BJ (cell line): ENCODE measurements at regions not wholly inside any gene's neighbourhood (a gene's known extent, or its start where the extent isn't known, plus 50 kb on each side); places are given as distances from the start of the nearest gene placed in this dataset.

Source experiments
- CTCF ChIA-PET: fragments of 350-600 bp; formaldehyde crosslinking; extraction: SDS; loops from one replicate; lab custom pipeline; 2021; ENCODE audit warnings: antibody characterized with exemption, inconsistent platforms; lab: Yijun Ruan, JAX
- POLR2A ChIA-PET: fragments of 300-600 bp; sonication (Branson Sonifier 250); formaldehyde crosslinking; extraction: SDS; loops from one replicate; lab custom pipeline; 2021; ENCODE audit warnings: antibody characterized with exemption; lab: Charles Lee
- DNase-seq: peaks from one replicate; pipeline ENCODE4 v3.0.0-alpha.2; 2011; ENCODE audit warnings: low read depth
- H3K27me3 ChIP-seq: 2 replicates; pipeline ENCODE4 v1.6.0; 2011; ENCODE audit warnings: low read length; ENCODE audit not compliant: control insufficient read depth, insufficient read depth
- H3K36me3 ChIP-seq: 2 replicates; pipeline ENCODE4 v1.5.1; 2011; ENCODE audit warnings: low read length; ENCODE audit not compliant: control insufficient read depth, insufficient read depth
- H3K4me3 ChIP-seq: 2 replicates; pipeline ENCODE4 v1.5.1; 2011; ENCODE audit warnings: low read depth, mild to moderate bottlenecking, control low read depth, low read length
- TF ChIP-seq, protein P1 (sequence below): IDR thresholded peaks from 2 replicates; pipeline ENCODE4 v1.5.1; 2011; ENCODE audit warnings: low read depth, mild to moderate bottlenecking, control low read depth, inconsistent platforms, low read length, moderate library complexity; ENCODE audit not compliant: insufficient read depth

DNA sequence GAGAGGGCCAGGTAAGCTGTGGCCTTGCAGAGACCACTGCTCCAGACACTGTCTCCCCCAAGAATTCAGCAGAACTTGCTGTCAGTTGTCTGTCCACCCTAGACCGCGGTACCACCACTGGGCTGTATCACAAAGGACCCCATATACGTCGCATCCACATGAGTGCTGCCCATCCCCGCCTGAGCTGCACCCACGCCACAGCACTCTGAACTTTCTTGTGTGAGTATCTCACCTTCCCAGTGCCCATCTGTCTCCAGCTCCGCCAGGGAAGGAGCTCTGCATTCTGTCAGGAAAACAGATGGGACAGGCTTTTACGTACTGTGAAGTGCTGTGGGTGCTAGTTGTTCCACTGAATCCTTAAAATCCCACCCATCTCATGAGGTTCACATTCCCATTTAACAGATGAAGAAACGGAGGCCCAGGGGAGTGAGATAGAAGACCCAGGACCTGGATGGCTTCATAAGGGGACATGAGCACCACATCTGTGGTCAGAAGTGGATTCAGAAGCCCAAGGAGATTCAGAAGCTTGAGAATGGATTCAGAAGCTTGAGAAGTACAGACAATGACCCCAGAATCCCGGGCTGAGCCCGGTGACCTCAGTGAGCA lies 102.5 kb upstream of the ZMIZ1 start:
- no peak for DNase-seq
- Histone ChIP-seq H3K27me3 (no peaks in the 10 kb centered on the region), H3K36me3 (no peaks in the 10 kb centered on the region), H3K4me3 (no peak overlapping the region)
- ChIA-PET POLR2A (no interaction called here), CTCF (interaction anchor here (1.2 kb wide), 1 partner anchor 14 kb away, joined by 3 read pairs; no protein-coding TSS in a partner anchor)
- TF ChIP-seq, protein P1, sequence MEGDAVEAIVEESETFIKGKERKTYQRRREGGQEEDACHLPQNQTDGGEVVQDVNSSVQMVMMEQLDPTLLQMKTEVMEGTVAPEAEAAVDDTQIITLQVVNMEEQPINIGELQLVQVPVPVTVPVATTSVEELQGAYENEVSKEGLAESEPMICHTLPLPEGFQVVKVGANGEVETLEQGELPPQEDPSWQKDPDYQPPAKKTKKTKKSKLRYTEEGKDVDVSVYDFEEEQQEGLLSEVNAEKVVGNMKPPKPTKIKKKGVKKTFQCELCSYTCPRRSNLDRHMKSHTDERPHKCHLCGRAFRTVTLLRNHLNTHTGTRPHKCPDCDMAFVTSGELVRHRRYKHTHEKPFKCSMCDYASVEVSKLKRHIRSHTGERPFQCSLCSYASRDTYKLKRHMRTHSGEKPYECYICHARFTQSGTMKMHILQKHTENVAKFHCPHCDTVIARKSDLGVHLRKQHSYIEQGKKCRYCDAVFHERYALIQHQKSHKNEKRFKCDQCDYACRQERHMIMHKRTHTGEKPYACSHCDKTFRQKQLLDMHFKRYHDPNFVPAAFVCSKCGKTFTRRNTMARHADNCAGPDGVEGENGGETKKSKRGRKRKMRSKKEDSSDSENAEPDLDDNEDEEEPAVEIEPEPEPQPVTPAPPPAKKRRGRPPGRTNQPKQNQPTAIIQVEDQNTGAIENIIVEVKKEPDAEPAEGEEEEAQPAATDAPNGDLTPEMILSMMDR = no peak

DNA sequence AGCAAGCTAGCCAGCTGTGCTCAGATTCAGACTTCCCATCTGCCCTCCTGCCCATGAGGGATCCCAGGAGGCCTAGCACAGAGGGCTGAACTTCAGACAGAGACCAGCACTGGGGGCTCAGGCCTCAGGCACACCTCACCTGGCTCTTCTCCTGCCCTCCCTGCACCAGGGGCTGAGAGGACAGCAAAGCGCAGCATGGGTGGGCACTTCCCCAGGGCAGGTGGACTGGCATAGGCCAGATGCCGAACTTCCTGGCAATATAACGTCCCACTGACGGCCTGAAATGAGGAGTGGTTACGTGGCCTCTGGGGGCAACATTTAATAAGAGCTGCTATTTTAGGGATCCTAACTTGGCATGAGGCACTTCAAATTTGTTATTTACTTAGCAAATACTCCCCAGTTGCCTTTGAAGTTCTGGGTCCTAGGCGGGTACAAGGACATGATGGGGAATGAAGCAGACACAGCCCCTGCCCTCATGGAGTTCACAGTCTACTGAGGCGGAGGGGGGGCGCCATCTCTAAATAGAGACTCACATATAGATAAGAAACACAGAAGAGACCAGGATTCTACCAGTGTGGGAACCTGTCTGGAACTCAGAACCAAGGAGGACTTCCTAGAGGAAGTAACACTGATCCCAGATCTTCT lies 101.8 kb upstream of the ZMIZ1 start:
- POLR2A ChIA-PET = no interaction called here
- Histone ChIP-seq H3K36me3 (no peaks in the 10 kb centered on the region), H3K4me3 (no peak overlapping the region), H3K27me3 (no peaks in the 10 kb centered on the region)
- DNase-seq = no peak
- TF ChIP-seq, protein P1 = no peak
- CTCF ChIA-PET = interaction anchor here (1.2 kb wide), 1 partner anchor 14 kb away, joined by 3 read pairs; no protein-coding TSS in a partner anchor

DNA sequence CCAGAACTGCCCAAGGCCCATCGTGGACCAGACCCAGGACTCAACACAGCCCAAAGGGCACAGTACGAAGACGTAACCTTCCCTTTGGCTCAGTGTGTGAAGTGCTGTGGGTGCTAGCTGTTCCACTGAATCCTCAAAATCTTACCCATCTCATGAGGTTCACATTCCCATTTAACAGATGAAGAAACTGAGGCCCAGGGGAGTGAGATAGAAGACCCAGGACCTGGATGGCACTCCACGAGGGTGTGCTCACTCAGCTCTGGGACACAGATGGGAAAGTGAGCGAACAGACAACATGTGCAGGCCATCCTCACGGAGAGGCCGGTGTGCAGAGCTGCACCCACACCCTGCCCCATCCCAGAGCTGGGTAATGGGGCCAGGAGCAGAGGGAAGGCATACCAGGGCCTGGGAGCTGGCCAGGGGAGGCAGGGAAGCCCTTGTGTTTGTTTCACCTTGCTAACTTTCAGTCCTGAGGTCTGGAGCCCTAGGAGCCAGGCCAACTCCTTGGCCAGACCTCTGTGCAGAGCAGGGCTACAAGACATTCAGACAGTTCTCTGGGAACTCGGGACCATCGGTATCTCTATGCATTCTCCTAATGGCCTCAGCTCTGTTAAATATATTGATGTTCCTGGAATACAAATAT lies 100.3 kb upstream of the ZMIZ1 start:
- Histone ChIP-seq H3K27me3 (no peaks in the 10 kb centered on the region), H3K36me3 (no peaks in the 10 kb centered on the region), H3K4me3 (no peak overlapping the region)
- ChIA-PET CTCF (interaction anchor here (0.9 to 1.0 kb wide), 2 partner anchors 9 to 228 kb away, joined by 3 read pairs; no protein-coding TSS in a partner anchor), POLR2A (no interaction called here)
- no peak for DNase-seq
- TF ChIP-seq, protein P1 = no peak

DNA sequence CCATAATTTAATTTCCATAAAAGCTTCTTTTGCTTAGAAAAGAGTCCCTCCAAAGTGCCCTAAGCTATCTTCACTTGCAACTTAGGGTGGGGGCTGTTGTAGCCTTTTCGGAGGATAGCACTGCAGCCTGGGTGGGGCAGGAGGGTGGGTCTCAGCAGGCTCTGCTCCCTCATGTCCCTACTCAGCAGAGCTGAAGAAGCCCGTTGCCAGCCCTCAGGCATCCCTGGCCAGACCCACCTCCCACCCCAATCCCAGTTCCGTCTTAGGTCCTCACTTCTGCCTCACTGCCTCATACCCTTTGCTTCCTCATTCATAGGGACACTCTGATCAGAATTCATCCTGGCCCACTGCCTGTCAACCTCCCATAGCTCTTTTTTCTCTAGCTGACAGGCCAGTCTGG lies 99.8 kb upstream of the ZMIZ1 start:
- H3K36me3 ChIP-seq = no peaks in the 10 kb centered on the region
- no peak overlapping the region for H3K4me3 ChIP-seq
- no peak for DNase-seq
- no peaks in the 10 kb centered on the region for H3K27me3 ChIP-seq
- ChIA-PET CTCF (interaction anchor here (0.9 kb wide), 1 partner anchor 10 kb away, joined by 3 read pairs; no protein-coding TSS in a partner anchor), POLR2A (no interaction called here)
- TF ChIP-seq, protein P1 = no peak

DNA sequence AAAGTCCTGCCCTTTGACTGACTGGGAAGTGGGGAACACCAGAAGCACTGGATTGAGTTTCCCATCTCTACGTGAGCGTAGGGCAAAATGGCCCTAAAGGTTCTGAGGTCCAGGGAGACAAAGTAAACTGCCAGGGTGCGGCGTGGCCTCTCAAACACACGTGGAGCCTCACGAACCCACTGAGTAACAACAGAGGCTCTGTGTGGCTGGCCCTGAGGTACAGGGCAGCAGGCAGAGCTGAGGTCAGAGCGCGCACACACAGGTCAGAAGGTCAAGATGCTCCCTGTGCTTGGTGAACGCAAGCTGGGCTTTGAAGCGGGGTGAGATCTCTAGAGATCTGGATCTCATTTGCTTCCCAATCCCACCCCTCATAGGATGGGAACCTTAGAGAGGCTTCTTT lies 99.0 kb upstream of the ZMIZ1 start:
- ChIA-PET POLR2A (no interaction called here), CTCF (no interaction called here)
- no peaks in the 10 kb centered on the region for H3K27me3 ChIP-seq
- no peak for DNase-seq
- TF ChIP-seq, protein P1 = no peak
- H3K36me3 ChIP-seq = no peaks in the 10 kb centered on the region
- H3K4me3 ChIP-seq = no peak overlapping the region
